HG03520 (cell line): ENCODE measurements at regions not wholly inside any gene's neighbourhood (a gene's known extent, or its start where the extent isn't known, plus 50 kb on each side); places are given as distances from the start of the nearest gene placed in this dataset.
"Not testable (repeated sequence)": the region's sequence is repeated elsewhere in the genome, so short reads cannot be mapped to it uniquely, and the experiment has no call there.

ENCODE experiments used
- ATAC-seq: cut with Tn5 transposase; IDR thresholded peaks from one replicate; pipeline ENCODE4 v1.9.1; 2021; ENCODE audit warnings: mild to moderate bottlenecking, moderate library complexity; ENCODE audit not compliant: unreplicated experiment

GRCh38 chr21:27570306-27570868 is 603.5 kb upstream of the ADAMTS5 start:
- ATAC-seq, result no peak

- ATAC-seq, result no peak
Observed at GRCh38 chr21:27569831-27570230, 602.9 kb upstream of the ADAMTS5 start.

- no peak for ATAC-seq
Observed at GRCh38 chr21:27569091-27569490, 602.2 kb upstream of the ADAMTS5 start.

GRCh38 chr21:27567381-27567780 is 600.5 kb upstream of the ADAMTS5 start:
- no peak for ATAC-seq

- ATAC-seq, result no peak
Observed at GRCh38 chr21:27566521-27566920, 599.6 kb upstream of the ADAMTS5 start.

GRCh38 chr21:27565364-27565763 is 598.5 kb upstream of the ADAMTS5 start:
- no peak for ATAC-seq

GRCh38 chr21:27564684-27565301 is 597.9 kb upstream of the ADAMTS5 start:
- no peak for ATAC-seq

GRCh38 chr21:27562303-27562702 is 595.4 kb upstream of the ADAMTS5 start:
- no peak for ATAC-seq

GRCh38 chr21:27561116-27561515 is 594.2 kb upstream of the ADAMTS5 start:
- no peak for ATAC-seq

- ATAC-seq, result no peak
Observed at GRCh38 chr21:27557356-27557755, 590.5 kb upstream of the ADAMTS5 start.

- no peak for ATAC-seq
Observed at GRCh38 chr21:27555996-27556395, 589.1 kb upstream of the ADAMTS5 start.

GRCh38 chr21:27550287-27550686 is 583.4 kb upstream of the ADAMTS5 start:
- ATAC-seq, result no peak

- ATAC-seq, result no peak
Observed at GRCh38 chr21:27548486-27548885, 581.6 kb upstream of the ADAMTS5 start.

GRCh38 chr21:27545754-27546349 is 579.0 kb upstream of the ADAMTS5 start:
- no peak for ATAC-seq

GRCh38 chr21:27542126-27542525 is 575.2 kb upstream of the ADAMTS5 start:
- not testable (repeated sequence) for ATAC-seq

GRCh38 chr21:27536319-27536718 is 569.4 kb upstream of the ADAMTS5 start:
- no peak for ATAC-seq

- no peak for ATAC-seq
Observed at GRCh38 chr21:27535188-27535587, 568.3 kb upstream of the ADAMTS5 start.

- ATAC-seq, result no peak
Observed at GRCh38 chr21:27534206-27534605, 567.3 kb upstream of the ADAMTS5 start.

- ATAC-seq, result no peak
Observed at GRCh38 chr21:27532076-27532475, 565.2 kb upstream of the ADAMTS5 start.

- ATAC-seq, result no peak
Observed at GRCh38 chr21:27528697-27529096, 561.8 kb upstream of the ADAMTS5 start.

- no peak for ATAC-seq
Observed at GRCh38 chr21:27526451-27526850, 559.6 kb upstream of the ADAMTS5 start.

- no peak for ATAC-seq
Observed at GRCh38 chr21:27525780-27526179, 558.9 kb upstream of the ADAMTS5 start.

- no peak for ATAC-seq
Observed at GRCh38 chr21:27519361-27519760, 552.5 kb upstream of the ADAMTS5 start.
